ENCODE measurements at regions not wholly inside any gene's neighbourhood (a gene's known extent, or its start where the extent isn't known, plus 50 kb on each side); places are given as distances from the start of the nearest gene placed in this dataset.
A peak's percentile ranks its signal among the peaks of the same experiment; 100 is the strongest.

DNA sequence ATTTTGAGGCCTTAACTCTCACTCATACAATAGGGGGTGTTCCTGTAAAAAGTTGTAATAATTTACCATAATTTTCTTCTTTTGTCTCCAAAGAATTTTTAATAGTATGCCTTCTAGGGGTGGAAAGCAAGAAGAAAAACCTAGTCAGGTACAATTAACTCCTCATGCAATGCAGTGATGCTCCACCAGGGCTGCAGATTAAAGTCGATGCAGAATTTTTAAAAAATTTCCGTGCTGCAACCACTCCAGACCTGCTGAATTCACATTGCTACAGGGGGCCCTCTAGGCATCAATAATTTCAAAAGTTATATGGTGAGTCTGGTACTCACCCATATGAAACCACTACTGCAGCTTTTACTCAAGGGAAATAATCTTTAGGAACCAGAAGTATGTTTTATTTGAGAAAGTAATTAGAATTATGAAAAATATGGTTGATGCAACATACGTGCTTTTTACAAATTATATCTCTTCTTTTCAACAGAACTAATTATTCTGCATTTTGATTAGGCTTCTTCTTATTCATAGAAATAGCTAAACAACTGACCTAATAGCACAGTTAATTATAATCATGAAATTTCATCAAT lies 353.2 kb downstream of the BCAT1 start:
- no peaks in the 10 kb centered on the region for H3K27me3 Mint-ChIP-seq (ENCODE audit: low read depth)
- POLR2A ChIA-PET = no interaction called here
- CTCF ChIA-PET = no interaction called here
- H3K36me3 Mint-ChIP-seq = no peaks in the 10 kb centered on the region
- H3K4me1 Mint-ChIP-seq = peaks cover 27% of the 10 kb centered on the region
- DNase-seq (ENCODE audit: low spot score) (no peak), ATAC-seq (peak; percentile 63; the same call in 1 of the 2 replicates)
- no peaks in the 10 kb centered on the region for H3K9me3 Mint-ChIP-seq
- no peak overlapping the region for H3K4me3 Mint-ChIP-seq
- H3K27ac Mint-ChIP-seq = no peak overlapping the region
- TF ChIP-seq, protein P1, sequence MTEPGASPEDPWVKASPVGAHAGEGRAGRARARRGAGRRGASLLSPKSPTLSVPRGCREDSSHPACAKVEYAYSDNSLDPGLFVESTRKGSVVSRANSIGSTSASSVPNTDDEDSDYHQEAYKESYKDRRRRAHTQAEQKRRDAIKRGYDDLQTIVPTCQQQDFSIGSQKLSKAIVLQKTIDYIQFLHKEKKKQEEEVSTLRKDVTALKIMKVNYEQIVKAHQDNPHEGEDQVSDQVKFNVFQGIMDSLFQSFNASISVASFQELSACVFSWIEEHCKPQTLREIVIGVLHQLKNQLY (CRISPR knock-in tag; IDR thresholded peaks at IDR 0.05) = no peak
- TF ChIP-seq CTCF (IDR thresholded peaks at IDR 0.05) = 0 out of 2 replicates have a peak, but pooled peaks have one; percentile 35

GRCh38 chr12:24591715-24592440 lies 357.0 kb downstream of the BCAT1 start:
- no peak for TF ChIP-seq FOXP1 (CRISPR knock-in tag; IDR thresholded peaks at IDR 0.05; ENCODE audit: borderline replicate concordance)
- no peak for TF ChIP-seq ZNF121 (CRISPR knock-in tag; IDR thresholded peaks at IDR 0.05)
- TF ChIP-seq, protein P2, sequence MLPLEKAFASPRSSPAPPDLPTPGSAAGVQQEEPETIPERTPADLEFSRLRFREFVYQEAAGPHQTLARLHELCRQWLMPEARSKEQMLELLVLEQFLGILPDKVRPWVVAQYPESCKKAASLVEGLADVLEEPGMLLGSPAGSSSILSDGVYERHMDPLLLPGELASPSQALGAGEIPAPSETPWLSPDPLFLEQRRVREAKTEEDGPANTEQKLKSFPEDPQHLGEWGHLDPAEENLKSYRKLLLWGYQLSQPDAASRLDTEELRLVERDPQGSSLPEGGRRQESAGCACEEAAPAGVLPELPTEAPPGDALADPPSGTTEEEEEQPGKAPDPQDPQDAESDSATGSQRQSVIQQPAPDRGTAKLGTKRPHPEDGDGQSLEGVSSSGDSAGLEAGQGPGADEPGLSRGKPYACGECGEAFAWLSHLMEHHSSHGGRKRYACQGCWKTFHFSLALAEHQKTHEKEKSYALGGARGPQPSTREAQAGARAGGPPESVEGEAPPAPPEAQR (CRISPR knock-in tag; IDR thresholded peaks at IDR 0.05) = no peak
- no peak for TF ChIP-seq ZNF317 (CRISPR knock-in tag; IDR thresholded peaks at IDR 0.05; ENCODE audit: borderline replicate concordance, low read depth)
- TF ChIP-seq ZNF138 (CRISPR knock-in tag; conservative IDR thresholded peaks at IDR 0.05) = no peak
- no peak for DNase-seq (ENCODE audit: low spot score)
- H3K4me1 Mint-ChIP-seq = peaks cover 34% of the 10 kb centered on the region
- no peak overlapping the region for H3K4me3 Mint-ChIP-seq
- no peaks in the 10 kb centered on the region for H3K27me3 Mint-ChIP-seq (ENCODE audit: low read depth)
- no peaks in the 10 kb centered on the region for H3K36me3 Mint-ChIP-seq
- CTCF ChIA-PET = no interaction called here
- H3K9me3 Mint-ChIP-seq = no peaks in the 10 kb centered on the region
- H3K27ac Mint-ChIP-seq = no peak overlapping the region
- POLR2A ChIA-PET = no interaction called here
- no peak; the same call in 1 of the 2 replicates for ATAC-seq

GRCh38 chr12:24591079-24591626 lies 357.7 kb downstream of the BCAT1 start:
- ATAC-seq (peak; percentile 85), DNase-seq (ENCODE audit: low spot score) (no peak)
- Mint-ChIP-seq H3K9me3 (peaks cover 4% of the 10 kb centered on the region; the same call in 1 of the 2 replicates), H3K4me1 (peaks cover 30% of the 10 kb centered on the region), H3K27ac (peak overlapping the region; percentile 90), H3K36me3 (no peaks in the 10 kb centered on the region), H3K4me3 (0 out of 2 replicates have a peak overlapping the region, but pooled peaks have one; percentile 5), H3K27me3 (ENCODE audit: low read depth) (no peaks in the 10 kb centered on the region)
- CTCF ChIA-PET = interaction anchor here (0.6 kb wide), 1 partner anchor 44 kb away, joined by 6 read pairs; no protein-coding TSS in a partner anchor
- TF ChIP-seq ZMAT4 (CRISPR knock-in tag; IDR thresholded peaks at IDR 0.05) (peak; percentile 79), RORB (CRISPR knock-in tag; IDR thresholded peaks at IDR 0.05) (no peak), ZNF121 (CRISPR knock-in tag; IDR thresholded peaks at IDR 0.05) (no peak)
- POLR2A ChIA-PET = no interaction called here

DNA sequence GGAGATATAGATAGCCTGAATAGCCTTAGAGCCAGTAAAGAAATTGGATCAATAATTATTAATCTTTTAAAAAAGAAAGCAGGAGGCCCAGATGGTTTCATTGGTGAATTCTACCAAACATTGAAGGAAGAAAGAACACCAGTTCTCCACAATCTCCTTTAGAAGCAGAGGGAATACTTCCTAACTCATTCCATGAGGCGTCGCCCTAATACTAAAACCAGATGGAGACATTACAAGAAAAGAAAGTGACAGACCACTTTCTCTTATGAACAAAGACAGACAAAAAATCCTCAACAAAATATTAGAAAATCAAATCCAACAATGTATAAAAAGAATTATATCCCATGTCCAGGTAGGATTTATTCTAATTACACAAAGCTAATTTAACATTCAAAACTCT lies 362.6 kb downstream of the BCAT1 start:
- no peak for ATAC-seq
- H3K27me3 Mint-ChIP-seq (ENCODE audit: low read depth) = no peaks in the 10 kb centered on the region; the same call in 1 of the 2 replicates
- no peak overlapping the region for H3K27ac Mint-ChIP-seq
- H3K4me1 Mint-ChIP-seq = peaks cover 12% of the 10 kb centered on the region
- ChIA-PET CTCF (no interaction called here), POLR2A (no interaction called here)
- peaks cover 2% of the 10 kb centered on the region; the same call in 1 of the 2 replicates for H3K36me3 Mint-ChIP-seq
- peaks cover 22% of the 10 kb centered on the region for H3K9me3 Mint-ChIP-seq
- no peak for DNase-seq (ENCODE audit: low spot score)
- H3K4me3 Mint-ChIP-seq = no peak overlapping the region
- TF ChIP-seq CREB1 (CRISPR knock-in tag; IDR thresholded peaks at IDR 0.05) (no peak), ZNF232 (CRISPR knock-in tag; IDR thresholded peaks at IDR 0.05) (no peak), TEAD4 (CRISPR knock-in tag; IDR thresholded peaks at IDR 0.05) (no peak), ATF1 (CRISPR knock-in tag; IDR thresholded peaks at IDR 0.05) (no peak), TP53 (CRISPR knock-in tag; IDR thresholded peaks at IDR 0.05) (no peak), GRHL2 (CRISPR knock-in tag; IDR thresholded peaks at IDR 0.05; ENCODE audit: insufficient replicate concordance, severe bottlenecking) (no peak), CREM (CRISPR knock-in tag; IDR thresholded peaks at IDR 0.05) (no peak), MXD4 (CRISPR knock-in tag; IDR thresholded peaks at IDR 0.05; ENCODE audit: borderline replicate concordance) (no peak)
- TF ChIP-seq, protein P3, sequence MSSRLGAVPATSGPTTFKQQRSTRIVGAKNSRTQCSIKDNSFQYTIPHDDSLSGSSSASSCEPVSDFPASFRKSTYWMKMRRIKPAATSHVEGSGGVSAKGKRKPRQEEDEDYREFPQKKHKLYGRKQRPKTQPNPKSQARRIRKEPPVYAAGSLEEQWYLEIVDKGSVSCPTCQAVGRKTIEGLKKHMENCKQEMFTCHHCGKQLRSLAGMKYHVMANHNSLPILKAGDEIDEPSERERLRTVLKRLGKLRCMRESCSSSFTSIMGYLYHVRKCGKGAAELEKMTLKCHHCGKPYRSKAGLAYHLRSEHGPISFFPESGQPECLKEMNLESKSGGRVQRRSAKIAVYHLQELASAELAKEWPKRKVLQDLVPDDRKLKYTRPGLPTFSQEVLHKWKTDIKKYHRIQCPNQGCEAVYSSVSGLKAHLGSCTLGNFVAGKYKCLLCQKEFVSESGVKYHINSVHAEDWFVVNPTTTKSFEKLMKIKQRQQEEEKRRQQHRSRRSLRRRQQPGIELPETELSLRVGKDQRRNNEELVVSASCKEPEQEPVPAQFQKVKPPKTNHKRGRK (CRISPR knock-in tag; IDR thresholded peaks at IDR 0.05; ENCODE audit: borderline replicate concordance) = no peak

Data from WTC11 (cell line).